ENCODE measurements at regions not wholly inside any gene's neighbourhood (a gene's known extent, or its start where the extent isn't known, plus 50 kb on each side); places are given as distances from the start of the nearest gene placed in this dataset.

- H3K4me2 ChIP-seq (ENCODE audit: low read length): peak overlapping the region; percentile 58
- peaks cover 11% of the 10 kb centered on the region for H3F3A ChIP-seq (ENCODE audit: control insufficient read depth, insufficient read depth)
- peaks cover 60% of the 10 kb centered on the region for H3K4me1 ChIP-seq (ENCODE audit: control insufficient read depth, low read length)
Measured at GRCh38 chr21:14683063-14683462, 136.9 kb upstream of the SAMSN1 start.

GRCh38 chr21:14678973-14679574, 133.0 kb upstream of the SAMSN1 start:
- H3F3A ChIP-seq (ENCODE audit: control insufficient read depth, insufficient read depth): peaks cover 7% of the 10 kb centered on the region; the same call in 1 of the 2 replicates
- H3K36me3 ChIP-seq (ENCODE audit: control insufficient read depth, low read length): 0 out of 2 replicates have a peak, but pooled peaks cover 5% of the 10 kb centered on the region
- no peak overlapping the region for H3K27ac ChIP-seq (ENCODE audit: low read depth, low read length)
- H3K4me3 ChIP-seq (ENCODE audit: low read length): no peak overlapping the region
- H3K79me2 ChIP-seq (ENCODE audit: control insufficient read depth, low read length): no peaks in the 10 kb centered on the region
- H4K20me1 ChIP-seq (ENCODE audit: control insufficient read depth, insufficient read depth, low read depth, low read length): no peaks in the 10 kb centered on the region
- peaks cover 50% of the 10 kb centered on the region for H3K4me1 ChIP-seq (ENCODE audit: control insufficient read depth, low read length)
- H3K27me3 ChIP-seq (ENCODE audit: control insufficient read depth, low read length): no peaks in the 10 kb centered on the region
- no peaks in the 10 kb centered on the region for H3K9me2 ChIP-seq (replicated peaks; ENCODE audit: control insufficient read depth, low read length)
- no peaks in the 10 kb centered on the region for H3K9me3 ChIP-seq (ENCODE audit: control insufficient read depth, insufficient read depth, low read length)
- TF ChIP-seq CTCF (IDR thresholded peaks at IDR 0.05; ENCODE audit: low read depth, low read length, poor library complexity, severe bottlenecking) (no peak), EZH2phosphoT487 (IDR thresholded peaks at IDR 0.05; ENCODE audit: borderline replicate concordance, low read length) (no peak)
- no peak overlapping the region for H3K4me2 ChIP-seq (ENCODE audit: low read length)

More at GRCh38 chr21:14683063-14683462, 136.9 kb upstream of the SAMSN1 start:
- H3K9me3 ChIP-seq (ENCODE audit: control insufficient read depth, insufficient read depth, low read length): no peaks in the 10 kb centered on the region
- H3K9me2 ChIP-seq (replicated peaks; ENCODE audit: control insufficient read depth, low read length): no peaks in the 10 kb centered on the region
- no peak overlapping the region for H3K27ac ChIP-seq (ENCODE audit: low read depth, low read length)
- no peaks in the 10 kb centered on the region for H4K20me1 ChIP-seq (ENCODE audit: control insufficient read depth, insufficient read depth, low read depth, low read length)
- H3K4me3 ChIP-seq (ENCODE audit: low read length): no peak overlapping the region
- no peaks in the 10 kb centered on the region for H3K36me3 ChIP-seq (ENCODE audit: control insufficient read depth, low read length)
- H3K79me2 ChIP-seq (ENCODE audit: control insufficient read depth, low read length): no peaks in the 10 kb centered on the region
- H3K27me3 ChIP-seq (ENCODE audit: control insufficient read depth, low read length): no peaks in the 10 kb centered on the region
- no peak for TF ChIP-seq CTCF (IDR thresholded peaks at IDR 0.05; ENCODE audit: low read depth, low read length, poor library complexity, severe bottlenecking)
- TF ChIP-seq EZH2phosphoT487 (IDR thresholded peaks at IDR 0.05; ENCODE audit: borderline replicate concordance, low read length): no peak

- peaks cover 47% of the 10 kb centered on the region for H3K4me1 ChIP-seq (ENCODE audit: control insufficient read depth, low read length)
- H3K79me2 ChIP-seq (ENCODE audit: control insufficient read depth, low read length): no peaks in the 10 kb centered on the region
- no peak for TF ChIP-seq EZH2phosphoT487 (IDR thresholded peaks at IDR 0.05; ENCODE audit: borderline replicate concordance, low read length)
- no peak for TF ChIP-seq CTCF (IDR thresholded peaks at IDR 0.05; ENCODE audit: low read depth, low read length, poor library complexity, severe bottlenecking)
- H3K27me3 ChIP-seq (ENCODE audit: control insufficient read depth, low read length): no peaks in the 10 kb centered on the region
- no peak overlapping the region for H3K27ac ChIP-seq (ENCODE audit: low read depth, low read length)
- no peak overlapping the region for H3K4me2 ChIP-seq (ENCODE audit: low read length)
- H3K9me2 ChIP-seq (replicated peaks; ENCODE audit: control insufficient read depth, low read length): no peaks in the 10 kb centered on the region
- H3K4me3 ChIP-seq (ENCODE audit: low read length): no peak overlapping the region
- no peaks in the 10 kb centered on the region for H3K9me3 ChIP-seq (ENCODE audit: control insufficient read depth, insufficient read depth, low read length)
- 0 out of 2 replicates have a peak, but pooled peaks cover 5% of the 10 kb centered on the region for H3K36me3 ChIP-seq (ENCODE audit: control insufficient read depth, low read length)
- peaks cover 7% of the 10 kb centered on the region; the same call in 1 of the 2 replicates for H3F3A ChIP-seq (ENCODE audit: control insufficient read depth, insufficient read depth)
- H4K20me1 ChIP-seq (ENCODE audit: control insufficient read depth, insufficient read depth, low read depth, low read length): no peaks in the 10 kb centered on the region
Measured at GRCh38 chr21:14677639-14678179, 131.6 kb upstream of the SAMSN1 start.
